ENCODE measurements at regions not wholly inside any gene's neighbourhood (a gene's known extent, or its start where the extent isn't known, plus 50 kb on each side); places are given as distances from the start of the nearest gene placed in this dataset.

DNA sequence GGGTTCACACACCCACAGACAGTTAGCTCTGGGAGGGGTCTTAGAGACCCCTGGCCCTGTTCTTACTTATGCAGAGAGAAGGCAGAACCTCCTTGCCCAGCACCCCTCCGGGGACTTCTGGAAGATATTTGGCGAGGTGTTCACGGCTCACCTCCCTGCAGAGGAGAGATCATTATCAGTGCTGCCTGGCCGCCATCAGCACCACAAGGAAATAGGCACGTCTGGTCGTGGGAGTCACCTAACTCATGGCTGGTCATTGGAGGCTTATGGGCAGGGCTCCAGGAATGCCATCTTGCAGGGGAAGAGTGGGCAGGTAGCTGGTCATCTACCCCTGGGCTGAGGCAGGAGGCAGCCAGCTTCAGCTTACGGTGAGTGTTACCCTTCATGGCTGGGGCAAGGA is 189.4 kb downstream of the RPS24 start:
- DNase-seq (ENCODE audit: low read depth), result no peak
- Histone ChIP-seq H3K36me3 (ENCODE audit: control insufficient read depth, insufficient read depth, low read length) (no peaks in the 10 kb centered on the region), H3K27me3 (ENCODE audit: control insufficient read depth, insufficient read depth, low read length) (peaks cover 3% of the 10 kb centered on the region), H3K4me3 (ENCODE audit: low read depth, low read length) (no peak overlapping the region)
- TF ChIP-seq, protein P1, sequence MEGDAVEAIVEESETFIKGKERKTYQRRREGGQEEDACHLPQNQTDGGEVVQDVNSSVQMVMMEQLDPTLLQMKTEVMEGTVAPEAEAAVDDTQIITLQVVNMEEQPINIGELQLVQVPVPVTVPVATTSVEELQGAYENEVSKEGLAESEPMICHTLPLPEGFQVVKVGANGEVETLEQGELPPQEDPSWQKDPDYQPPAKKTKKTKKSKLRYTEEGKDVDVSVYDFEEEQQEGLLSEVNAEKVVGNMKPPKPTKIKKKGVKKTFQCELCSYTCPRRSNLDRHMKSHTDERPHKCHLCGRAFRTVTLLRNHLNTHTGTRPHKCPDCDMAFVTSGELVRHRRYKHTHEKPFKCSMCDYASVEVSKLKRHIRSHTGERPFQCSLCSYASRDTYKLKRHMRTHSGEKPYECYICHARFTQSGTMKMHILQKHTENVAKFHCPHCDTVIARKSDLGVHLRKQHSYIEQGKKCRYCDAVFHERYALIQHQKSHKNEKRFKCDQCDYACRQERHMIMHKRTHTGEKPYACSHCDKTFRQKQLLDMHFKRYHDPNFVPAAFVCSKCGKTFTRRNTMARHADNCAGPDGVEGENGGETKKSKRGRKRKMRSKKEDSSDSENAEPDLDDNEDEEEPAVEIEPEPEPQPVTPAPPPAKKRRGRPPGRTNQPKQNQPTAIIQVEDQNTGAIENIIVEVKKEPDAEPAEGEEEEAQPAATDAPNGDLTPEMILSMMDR (IDR thresholded peaks at IDR 0.05; ENCODE audit: insufficient read depth, low read length, poor library complexity, severe bottlenecking), result no peak

DNA sequence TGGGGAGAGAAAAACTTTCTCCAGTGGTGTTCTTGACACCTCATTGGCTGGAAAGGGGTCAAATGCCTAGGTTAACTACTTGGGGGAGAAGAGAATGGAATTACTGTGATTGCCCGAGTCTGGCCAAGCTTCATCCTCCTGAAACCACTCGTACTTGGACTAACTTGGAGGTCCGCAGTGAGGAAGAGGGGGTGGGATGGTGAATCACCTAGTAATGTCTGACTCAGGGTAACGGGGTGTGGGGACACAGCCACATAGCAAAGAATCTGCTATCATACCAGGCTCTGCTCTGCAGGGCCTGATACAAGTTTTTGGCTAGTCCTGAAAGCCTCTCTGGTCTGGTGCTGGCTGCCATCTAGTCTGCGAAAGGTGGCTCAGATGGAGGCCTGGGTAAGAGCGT is 190.9 kb downstream of the RPS24 start:
- DNase-seq (ENCODE audit: low read depth), result no peak
- H3K36me3 ChIP-seq (ENCODE audit: control insufficient read depth, insufficient read depth, low read length), result no peaks in the 10 kb centered on the region
- H3K27me3 ChIP-seq (ENCODE audit: control insufficient read depth, insufficient read depth, low read length), result no peaks in the 10 kb centered on the region
- no peak overlapping the region for H3K4me3 ChIP-seq (ENCODE audit: low read depth, low read length)
- TF ChIP-seq, protein P1 (IDR thresholded peaks at IDR 0.05; ENCODE audit: insufficient read depth, low read length, poor library complexity, severe bottlenecking), result no peak

DNA sequence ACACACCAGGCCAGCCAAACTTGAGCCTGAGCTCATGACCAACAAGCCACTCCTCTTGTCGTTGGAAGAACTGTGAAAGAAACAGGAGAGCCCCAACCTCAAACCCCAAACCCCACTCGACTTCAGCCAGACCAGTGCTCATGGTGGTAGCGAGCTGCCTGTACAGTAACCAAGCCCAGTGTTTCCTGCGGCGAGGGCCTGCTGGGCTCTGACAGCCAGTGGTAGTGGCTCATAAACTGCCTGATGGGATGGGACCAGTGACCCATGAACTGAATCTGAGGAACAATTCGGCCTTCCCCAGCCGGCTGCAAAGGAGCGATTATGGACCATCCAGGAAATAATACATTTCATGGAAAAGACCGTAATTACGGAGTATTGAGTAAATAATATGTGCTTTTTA is 191.9 kb downstream of the RPS24 start:
- TF ChIP-seq, protein P1 (IDR thresholded peaks at IDR 0.05; ENCODE audit: insufficient read depth, low read length, poor library complexity, severe bottlenecking), result no peak
- no peak for DNase-seq (ENCODE audit: low read depth)
- Histone ChIP-seq H3K27me3 (ENCODE audit: control insufficient read depth, insufficient read depth, low read length) (no peaks in the 10 kb centered on the region), H3K36me3 (ENCODE audit: control insufficient read depth, insufficient read depth, low read length) (no peaks in the 10 kb centered on the region), H3K4me3 (ENCODE audit: low read depth, low read length) (no peak overlapping the region)

DNA sequence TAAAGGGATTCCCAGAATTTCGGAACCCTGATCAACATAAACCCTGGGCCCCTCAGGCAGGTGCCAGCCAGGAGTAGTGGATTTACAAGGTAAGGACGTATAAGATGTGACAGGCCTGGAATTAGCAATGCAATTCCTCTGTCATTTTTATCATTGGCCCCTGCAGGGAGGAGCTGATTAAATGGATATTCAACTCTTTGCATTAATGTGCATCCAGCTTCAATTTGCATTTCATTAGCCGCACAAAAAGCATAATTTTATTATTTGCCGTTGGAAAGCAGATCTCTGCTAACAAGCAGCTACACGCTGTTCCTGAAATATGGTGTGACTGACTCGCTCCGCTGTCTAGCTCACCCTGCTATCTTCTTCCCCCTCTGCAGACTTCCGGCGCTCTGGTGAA is 195.8 kb downstream of the RPS24 start:
- TF ChIP-seq, protein P1 (IDR thresholded peaks at IDR 0.05; ENCODE audit: insufficient read depth, low read length, poor library complexity, severe bottlenecking), result no peak
- H3K4me3 ChIP-seq (ENCODE audit: low read depth, low read length), result no peak overlapping the region
- H3K27me3 ChIP-seq (ENCODE audit: control insufficient read depth, insufficient read depth, low read length), result peaks cover 2% of the 10 kb centered on the region
- DNase-seq (ENCODE audit: low read depth), result no peak
- no peaks in the 10 kb centered on the region for H3K36me3 ChIP-seq (ENCODE audit: control insufficient read depth, insufficient read depth, low read length)

DNA sequence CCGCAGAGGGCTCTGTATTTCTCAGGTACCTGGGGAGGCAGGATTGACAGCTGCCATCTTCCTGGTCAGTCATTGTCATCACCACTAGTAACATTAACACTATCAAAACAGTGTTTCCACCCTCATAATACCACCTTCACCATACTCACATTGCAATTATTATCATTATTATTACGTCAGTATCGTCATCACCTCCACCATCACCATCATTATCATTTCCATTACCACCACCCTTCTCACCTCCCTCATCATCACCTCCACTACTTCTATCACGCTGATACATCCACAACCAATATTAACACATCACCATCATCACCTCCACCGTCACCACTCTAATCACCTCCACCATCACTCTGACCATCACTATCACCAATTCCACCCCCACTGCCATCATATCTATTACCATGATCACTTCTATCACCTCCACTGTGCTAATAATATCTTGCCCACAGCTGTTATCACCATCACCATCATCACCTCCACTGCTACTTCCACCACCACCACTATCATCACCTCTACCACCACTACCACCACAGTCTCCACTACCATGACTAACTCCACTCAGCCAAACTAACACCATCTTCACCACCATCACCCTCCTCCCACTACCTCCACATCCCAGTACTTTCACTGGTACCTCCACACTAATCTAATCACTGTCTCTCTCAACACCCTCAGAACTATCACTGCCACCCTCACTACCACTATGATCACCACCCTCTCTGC is 196.4 kb downstream of the RPS24 start:
- Histone ChIP-seq H3K36me3 (ENCODE audit: control insufficient read depth, insufficient read depth, low read length) (no peaks in the 10 kb centered on the region), H3K4me3 (ENCODE audit: low read depth, low read length) (no peak overlapping the region), H3K27me3 (ENCODE audit: control insufficient read depth, insufficient read depth, low read length) (peaks cover 2% of the 10 kb centered on the region)
- DNase-seq (ENCODE audit: low read depth), result no peak
- TF ChIP-seq, protein P1 (IDR thresholded peaks at IDR 0.05; ENCODE audit: insufficient read depth, low read length, poor library complexity, severe bottlenecking), result no peak

DNA sequence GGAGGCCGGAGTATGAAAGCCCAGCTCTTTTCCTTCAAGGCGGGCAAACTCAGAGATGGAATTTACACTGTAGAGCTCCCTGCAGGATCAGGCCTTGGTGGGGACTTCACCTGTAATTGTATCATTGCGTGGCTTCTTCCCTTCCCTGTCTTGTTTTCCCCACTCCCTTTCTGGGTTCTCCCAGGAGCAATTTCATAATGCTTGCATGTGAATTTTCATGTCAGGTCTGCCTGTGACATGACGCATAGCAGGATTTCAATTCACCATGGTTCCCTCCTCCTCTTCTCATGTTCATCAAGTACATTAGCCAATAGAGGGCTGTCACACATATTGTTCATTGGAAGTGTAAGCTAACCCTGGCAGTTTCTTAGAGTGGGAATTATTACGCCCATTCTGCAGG is 197.7 kb downstream of the RPS24 start:
- Histone ChIP-seq H3K27me3 (ENCODE audit: control insufficient read depth, insufficient read depth, low read length) (peaks cover 2% of the 10 kb centered on the region), H3K36me3 (ENCODE audit: control insufficient read depth, insufficient read depth, low read length) (no peaks in the 10 kb centered on the region), H3K4me3 (ENCODE audit: low read depth, low read length) (no peak overlapping the region)
- DNase-seq (ENCODE audit: low read depth), result no peak
- TF ChIP-seq, protein P1 (IDR thresholded peaks at IDR 0.05; ENCODE audit: insufficient read depth, low read length, poor library complexity, severe bottlenecking), result no peak
